RWPE2 (cell line): ENCODE measurements at regions not wholly inside any gene's neighbourhood (a gene's known extent, or its start where the extent isn't known, plus 50 kb on each side); places are given as distances from the start of the nearest gene placed in this dataset.

Experiments used
- ATAC-seq: fragments of 200-7000 bp; cut with Tn5 transposase; 3 replicates; pipeline ENCODE4 v1.9.1; 2021; ENCODE audit warnings: low read depth
- DNase-seq: peaks from one replicate; pipeline ENCODE4 v3.0.0-alpha.2; 2020; ENCODE audit warnings: low spot score
- H3K27ac ChIP-seq: fragments of 450-650 bp; 2 replicates; pipeline ENCODE4 v1.5.1; 2017; ENCODE audit warnings: mild to moderate bottlenecking; ENCODE audit not compliant: poor library complexity, severe bottlenecking
- H3K27me3 ChIP-seq: fragments of 250-450 bp; sonication (Bioruptor Pico); 2 replicates; pipeline ENCODE4 v1.5.1; 2021; ENCODE audit warnings: mild to moderate bottlenecking, moderate library complexity; ENCODE audit not compliant: insufficient read depth, poor library complexity, severe bottlenecking
- H3K36me3 ChIP-seq: fragments of 250-450 bp; sonication (Bioruptor Pico); 2 replicates; pipeline ENCODE4 v1.5.1; 2020; ENCODE audit warnings: low read depth, mild to moderate bottlenecking, moderate library complexity
- H3K4me1 ChIP-seq: fragments of 250-450 bp; sonication (Bioruptor Pico); 2 replicates; pipeline ENCODE4 v1.5.1; 2021; ENCODE audit warnings: mild to moderate bottlenecking, moderate library complexity; ENCODE audit not compliant: insufficient read depth, poor library complexity, severe bottlenecking
- H3K4me3 ChIP-seq: fragments of 250-450 bp; sonication (Bioruptor Pico); 2 replicates; pipeline ENCODE4 v1.5.1; 2021; ENCODE audit warnings: mild to moderate bottlenecking, moderate library complexity; ENCODE audit not compliant: severe bottlenecking
- H3K9me3 ChIP-seq: fragments of 250-450 bp; sonication (Bioruptor Pico); 2 replicates; pipeline ENCODE4 v1.5.1; 2021; ENCODE audit warnings: mild to moderate bottlenecking, moderate library complexity; ENCODE audit not compliant: severe bottlenecking
- TF ChIP-seq, protein P1 (sequence below): fragments of 450-650 bp; IDR thresholded peaks from one replicate; pipeline ENCODE4 v1.5.1; 2017; ENCODE audit warnings: mild to moderate bottlenecking, moderate library complexity; ENCODE audit not compliant: poor library complexity, severe bottlenecking

DNA sequence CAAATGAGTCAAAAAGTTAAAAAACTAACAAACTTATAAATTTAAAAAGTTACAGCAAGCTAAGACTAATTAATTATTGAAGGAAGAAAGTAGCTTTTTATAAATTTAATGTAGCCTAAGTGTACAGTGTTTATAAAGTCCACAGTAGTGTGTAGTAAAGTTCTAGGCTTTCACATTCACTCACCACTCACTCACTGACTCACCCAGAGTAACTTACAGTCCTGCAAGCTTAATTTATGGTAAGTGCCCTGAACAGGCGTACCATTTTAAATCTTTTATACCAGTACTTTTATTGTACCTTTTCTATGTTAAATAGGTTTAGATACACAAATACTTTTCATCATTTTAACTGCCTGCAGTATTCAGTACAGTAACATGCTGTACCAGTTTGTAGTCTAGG lies 80.0 kb upstream of the C9orf72 start:
- TF ChIP-seq, protein P1, sequence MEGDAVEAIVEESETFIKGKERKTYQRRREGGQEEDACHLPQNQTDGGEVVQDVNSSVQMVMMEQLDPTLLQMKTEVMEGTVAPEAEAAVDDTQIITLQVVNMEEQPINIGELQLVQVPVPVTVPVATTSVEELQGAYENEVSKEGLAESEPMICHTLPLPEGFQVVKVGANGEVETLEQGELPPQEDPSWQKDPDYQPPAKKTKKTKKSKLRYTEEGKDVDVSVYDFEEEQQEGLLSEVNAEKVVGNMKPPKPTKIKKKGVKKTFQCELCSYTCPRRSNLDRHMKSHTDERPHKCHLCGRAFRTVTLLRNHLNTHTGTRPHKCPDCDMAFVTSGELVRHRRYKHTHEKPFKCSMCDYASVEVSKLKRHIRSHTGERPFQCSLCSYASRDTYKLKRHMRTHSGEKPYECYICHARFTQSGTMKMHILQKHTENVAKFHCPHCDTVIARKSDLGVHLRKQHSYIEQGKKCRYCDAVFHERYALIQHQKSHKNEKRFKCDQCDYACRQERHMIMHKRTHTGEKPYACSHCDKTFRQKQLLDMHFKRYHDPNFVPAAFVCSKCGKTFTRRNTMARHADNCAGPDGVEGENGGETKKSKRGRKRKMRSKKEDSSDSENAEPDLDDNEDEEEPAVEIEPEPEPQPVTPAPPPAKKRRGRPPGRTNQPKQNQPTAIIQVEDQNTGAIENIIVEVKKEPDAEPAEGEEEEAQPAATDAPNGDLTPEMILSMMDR, result no peak
- H3K36me3 ChIP-seq, result no peaks in the 10 kb centered on the region
- no peak for DNase-seq
- H3K4me3 ChIP-seq, result no peak overlapping the region
- H3K4me1 ChIP-seq, result peaks cover 3% of the 10 kb centered on the region
- no peaks in the 10 kb centered on the region for H3K9me3 ChIP-seq
- H3K27ac ChIP-seq, result no peak overlapping the region
- H3K27me3 ChIP-seq, result peaks cover 3% of the 10 kb centered on the region
- no peak for ATAC-seq

DNA sequence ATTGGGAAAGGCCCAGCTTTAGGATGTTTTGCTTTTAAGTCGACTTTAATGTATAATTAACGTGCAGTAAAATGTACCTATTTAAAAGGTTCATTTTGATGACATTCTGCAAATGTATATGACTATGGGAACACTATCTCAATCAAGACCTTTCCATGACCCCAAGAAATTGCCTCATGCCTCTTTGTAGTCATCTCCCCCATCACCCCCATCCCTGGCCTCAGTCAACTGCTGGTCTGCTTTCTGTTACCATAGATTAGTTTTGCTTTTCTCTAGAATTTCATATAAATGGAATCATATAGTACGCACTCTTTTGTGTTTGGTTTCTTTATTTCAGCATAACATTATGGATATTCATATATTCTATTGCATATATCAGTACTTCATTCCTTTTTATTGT lies 80.7 kb upstream of the C9orf72 start:
- DNase-seq (no peak), ATAC-seq (no peak)
- Histone ChIP-seq H3K9me3 (no peaks in the 10 kb centered on the region), H3K4me1 (peaks cover 3% of the 10 kb centered on the region), H3K36me3 (no peaks in the 10 kb centered on the region), H3K27ac (no peak overlapping the region), H3K27me3 (peaks cover 3% of the 10 kb centered on the region), H3K4me3 (no peak overlapping the region)
- TF ChIP-seq, protein P1, result no peak

DNA sequence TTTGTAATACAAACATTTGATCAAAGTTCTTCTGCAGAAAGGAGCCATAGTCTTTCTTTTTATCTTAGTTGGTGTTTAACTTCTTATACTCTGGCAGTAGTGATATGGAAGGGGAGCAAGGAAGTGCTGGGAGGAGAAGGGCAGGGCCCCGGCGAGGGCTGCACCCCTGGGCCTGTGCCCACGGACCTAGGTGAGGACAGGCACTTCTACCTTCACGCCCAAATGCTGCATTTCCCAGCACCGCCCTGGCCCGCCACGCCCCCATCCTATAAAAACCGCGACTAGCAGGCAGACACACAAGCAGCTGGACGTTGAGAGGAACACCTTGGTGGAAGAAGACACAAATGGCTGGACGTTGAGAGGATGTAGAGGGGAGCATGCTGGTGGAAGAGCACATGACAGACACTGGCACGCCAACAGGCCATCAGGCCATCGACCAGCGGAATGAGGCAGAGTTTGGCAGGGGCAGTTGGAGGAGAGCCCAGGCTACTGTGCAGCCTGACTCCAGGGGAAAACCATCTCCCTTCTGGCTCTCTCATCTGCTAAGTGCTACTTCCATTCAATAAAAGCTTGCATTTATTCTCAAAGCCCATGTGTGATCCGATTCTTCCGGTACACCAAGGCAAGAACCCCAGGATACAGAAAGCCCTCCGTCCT lies 81.5 kb upstream of the C9orf72 start:
- no peak overlapping the region for H3K27ac ChIP-seq
- no peaks in the 10 kb centered on the region for H3K36me3 ChIP-seq
- ATAC-seq, result no peak
- TF ChIP-seq, protein P1, result no peak
- H3K27me3 ChIP-seq, result no peaks in the 10 kb centered on the region
- H3K4me1 ChIP-seq, result peaks cover 3% of the 10 kb centered on the region
- DNase-seq, result no peak
- no peak overlapping the region for H3K4me3 ChIP-seq
- H3K9me3 ChIP-seq, result no peaks in the 10 kb centered on the region

DNA sequence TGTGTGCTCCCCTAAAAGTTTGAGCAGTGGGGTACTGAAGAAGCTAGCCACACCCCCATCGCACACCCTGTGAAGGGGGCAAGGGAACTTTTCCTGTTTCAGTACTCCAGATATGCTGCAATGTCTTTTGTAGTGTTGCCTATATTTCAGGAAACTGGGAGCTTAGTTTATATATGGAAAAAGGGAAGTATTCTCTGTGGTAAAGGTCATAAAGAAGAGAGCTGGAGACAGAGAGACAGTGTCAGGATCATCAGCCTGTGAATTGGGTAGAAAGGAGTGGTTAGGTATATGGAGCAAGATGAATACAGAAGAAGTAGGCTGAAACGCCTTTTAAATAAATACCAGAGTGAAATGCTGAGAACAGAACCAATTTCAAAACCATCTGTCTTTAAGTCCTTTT lies 82.2 kb upstream of the C9orf72 start:
- no peak overlapping the region for H3K27ac ChIP-seq
- DNase-seq, result no peak
- H3K9me3 ChIP-seq, result no peaks in the 10 kb centered on the region
- no peaks in the 10 kb centered on the region for H3K36me3 ChIP-seq
- no peak overlapping the region for H3K4me3 ChIP-seq
- TF ChIP-seq, protein P1, result no peak
- H3K4me1 ChIP-seq, result peaks cover 3% of the 10 kb centered on the region
- no peaks in the 10 kb centered on the region for H3K27me3 ChIP-seq
- no peak for ATAC-seq

DNA sequence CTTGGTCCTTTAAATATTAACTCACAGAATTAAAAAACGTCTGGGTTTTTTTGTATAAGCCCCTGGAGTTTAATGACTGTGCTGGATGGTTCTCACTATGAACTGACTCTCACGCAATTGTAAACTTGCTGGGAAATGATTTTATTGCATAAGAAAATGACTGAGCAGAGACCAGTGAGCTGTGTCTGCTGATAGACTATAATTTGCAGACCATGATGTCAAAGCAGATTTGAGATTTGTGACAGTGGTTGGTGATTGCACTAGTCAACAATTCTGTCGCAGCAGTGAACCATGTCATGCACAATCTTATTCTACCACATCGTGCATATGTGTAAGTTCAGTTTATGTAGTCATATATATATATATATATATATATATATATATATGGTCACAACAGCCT lies 85.7 kb upstream of the C9orf72 start:
- Histone ChIP-seq H3K4me1 (peaks cover 3% of the 10 kb centered on the region), H3K9me3 (no peaks in the 10 kb centered on the region), H3K27me3 (no peaks in the 10 kb centered on the region), H3K36me3 (no peaks in the 10 kb centered on the region), H3K4me3 (no peak overlapping the region), H3K27ac (no peak overlapping the region)
- TF ChIP-seq, protein P1, result no peak
- DNase-seq (no peak), ATAC-seq (no peak)
